HFF-Myc (cell line): ENCODE measurements at regions not wholly inside any gene's neighbourhood (a gene's known extent, or its start where the extent isn't known, plus 50 kb on each side); places are given as distances from the start of the nearest gene placed in this dataset.

Source experiments
- DNase-seq: peaks from one replicate; pipeline ENCODE4 v3.0.0-alpha.2; 2011; ENCODE audit warnings: low read depth; ENCODE audit errors: extremely low read depth
- H3K4me3 ChIP-seq: replicated peaks from 2 replicates; pipeline ENCODE4 v1.5.1; 2011; ENCODE audit warnings: low read depth, mild to moderate bottlenecking, control low read depth, low read length
- TF ChIP-seq, protein P1 (sequence below): IDR thresholded peaks from 2 replicates; pipeline ENCODE4 v1.5.1; 2012; ENCODE audit warnings: mild to moderate bottlenecking, low read depth, low read length, control low read depth; ENCODE audit errors: missing control alignments

DNA sequence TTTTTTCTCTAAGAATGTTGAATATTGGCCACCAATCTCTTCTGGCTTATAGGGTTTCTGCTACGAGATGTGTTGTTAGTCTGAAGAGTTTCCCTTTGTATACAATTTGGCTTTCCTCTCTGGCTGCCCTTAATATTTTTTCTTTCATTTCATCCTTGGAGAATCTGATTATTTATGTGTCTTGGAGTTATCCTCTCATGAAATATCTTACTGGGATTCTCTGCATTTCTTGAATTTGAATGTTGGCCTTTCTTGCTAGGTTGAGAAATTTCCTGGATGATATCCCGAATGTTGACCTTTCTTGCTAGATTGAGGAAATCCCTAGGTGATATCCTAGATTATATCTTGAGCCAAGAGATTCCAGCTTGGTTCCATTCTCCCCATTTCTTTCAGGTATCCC lies 125.6 kb downstream of the SLC5A7 start:
- no peak for DNase-seq
- no peak overlapping the region for H3K4me3 ChIP-seq
- TF ChIP-seq, protein P1, sequence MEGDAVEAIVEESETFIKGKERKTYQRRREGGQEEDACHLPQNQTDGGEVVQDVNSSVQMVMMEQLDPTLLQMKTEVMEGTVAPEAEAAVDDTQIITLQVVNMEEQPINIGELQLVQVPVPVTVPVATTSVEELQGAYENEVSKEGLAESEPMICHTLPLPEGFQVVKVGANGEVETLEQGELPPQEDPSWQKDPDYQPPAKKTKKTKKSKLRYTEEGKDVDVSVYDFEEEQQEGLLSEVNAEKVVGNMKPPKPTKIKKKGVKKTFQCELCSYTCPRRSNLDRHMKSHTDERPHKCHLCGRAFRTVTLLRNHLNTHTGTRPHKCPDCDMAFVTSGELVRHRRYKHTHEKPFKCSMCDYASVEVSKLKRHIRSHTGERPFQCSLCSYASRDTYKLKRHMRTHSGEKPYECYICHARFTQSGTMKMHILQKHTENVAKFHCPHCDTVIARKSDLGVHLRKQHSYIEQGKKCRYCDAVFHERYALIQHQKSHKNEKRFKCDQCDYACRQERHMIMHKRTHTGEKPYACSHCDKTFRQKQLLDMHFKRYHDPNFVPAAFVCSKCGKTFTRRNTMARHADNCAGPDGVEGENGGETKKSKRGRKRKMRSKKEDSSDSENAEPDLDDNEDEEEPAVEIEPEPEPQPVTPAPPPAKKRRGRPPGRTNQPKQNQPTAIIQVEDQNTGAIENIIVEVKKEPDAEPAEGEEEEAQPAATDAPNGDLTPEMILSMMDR = no peak

DNA sequence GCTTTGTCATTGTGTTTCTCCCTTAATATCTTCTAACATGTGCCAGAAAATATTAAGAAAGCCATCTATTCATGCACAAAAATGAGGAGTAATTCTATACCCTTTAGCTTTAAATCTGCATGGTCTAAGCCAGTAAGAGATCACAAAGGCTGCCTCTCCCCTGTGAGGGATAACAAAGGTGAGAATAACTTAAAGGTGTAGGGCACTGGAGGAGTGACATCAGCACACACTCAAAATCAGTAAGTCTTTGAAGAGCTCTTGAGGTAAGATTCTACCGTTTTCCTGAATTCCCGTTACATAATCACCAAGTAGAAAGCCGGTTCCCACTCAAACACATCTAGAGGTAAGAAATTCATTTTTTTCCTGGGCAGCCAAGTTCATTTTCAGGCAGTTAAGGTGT lies 123.9 kb upstream of the SULT1C3 start:
- TF ChIP-seq, protein P1 = no peak
- no peak for DNase-seq
- no peak overlapping the region for H3K4me3 ChIP-seq

DNA sequence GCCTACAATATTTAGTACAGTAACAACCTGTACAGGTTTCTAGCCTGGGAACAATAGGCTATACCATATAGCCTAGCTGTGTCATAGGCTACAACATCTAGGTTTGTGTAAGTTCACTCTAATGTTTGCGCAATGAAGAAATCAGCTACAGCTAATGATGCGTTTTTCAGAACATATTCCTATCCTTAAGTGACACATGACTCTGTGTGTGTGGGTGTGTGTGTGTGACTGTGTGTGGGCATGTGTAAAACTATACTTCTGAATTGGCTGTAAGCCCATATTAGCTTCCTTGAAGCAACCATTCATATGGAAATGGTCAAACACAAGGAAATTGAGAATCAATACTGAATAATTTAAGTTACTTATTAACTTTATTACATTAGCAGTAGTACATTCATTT lies 120.8 kb upstream of the SULT1C3 start:
- no peak for DNase-seq
- H3K4me3 ChIP-seq = no peak overlapping the region
- TF ChIP-seq, protein P1 = no peak

DNA sequence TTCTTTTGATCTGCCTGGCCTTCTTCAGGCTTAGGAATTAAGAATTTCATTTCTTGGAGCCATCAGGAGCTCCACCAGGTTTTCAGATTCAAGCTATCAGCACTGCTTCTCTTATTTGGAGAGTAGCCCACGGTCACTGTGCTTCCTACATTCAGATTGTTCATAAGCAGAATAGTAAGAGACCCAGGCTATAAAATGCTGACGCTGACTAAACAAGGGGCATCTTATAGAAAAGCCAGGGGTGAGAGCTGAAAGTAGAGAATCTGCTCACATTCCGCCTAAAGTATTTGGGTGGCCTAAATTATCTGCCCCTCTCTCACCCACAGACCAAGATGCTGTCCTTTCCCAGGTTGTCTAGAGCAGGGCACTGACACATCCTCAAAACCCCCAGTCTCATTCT lies 120.3 kb upstream of the SULT1C3 start:
- H3K4me3 ChIP-seq = no peak overlapping the region
- TF ChIP-seq, protein P1 = no peak
- no peak for DNase-seq

DNA sequence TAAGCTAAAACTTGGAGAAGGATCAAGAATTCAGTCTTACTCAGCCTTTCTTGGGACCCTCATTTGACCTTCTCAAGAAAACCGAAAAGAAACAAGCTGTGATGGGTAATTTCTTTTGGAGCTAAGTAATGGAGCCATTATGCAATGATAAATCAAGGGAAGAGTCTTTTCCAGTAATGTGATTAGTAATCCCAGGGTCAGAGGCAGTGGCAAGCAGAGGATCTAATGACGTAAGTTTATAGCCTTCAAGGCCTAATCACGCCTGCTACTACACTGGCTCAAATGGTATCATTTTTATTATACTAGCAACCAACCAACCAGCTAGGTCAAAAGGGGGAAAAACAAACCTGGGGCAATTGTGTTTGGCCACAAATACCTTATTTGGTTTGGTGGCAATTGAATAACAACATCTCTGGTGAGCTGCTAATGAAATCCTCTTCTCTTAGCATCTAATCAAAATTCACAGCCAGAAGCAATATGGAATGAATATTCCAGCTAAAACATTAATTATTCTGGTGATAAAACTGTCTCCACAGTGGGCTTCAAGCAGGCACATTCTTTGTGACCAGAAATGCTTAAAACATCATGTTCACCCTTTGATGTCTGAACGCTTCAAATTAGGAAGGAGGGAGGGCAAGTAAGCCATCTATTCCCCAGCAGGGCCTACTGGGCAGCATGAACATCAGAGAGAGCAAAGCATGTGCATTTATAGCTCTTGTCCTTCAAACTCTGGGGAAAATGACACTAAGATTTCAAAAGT lies 114.9 kb upstream of the SULT1C3 start:
- TF ChIP-seq, protein P1 = no peak
- H3K4me3 ChIP-seq = no peak overlapping the region
- DNase-seq = no peak

DNA sequence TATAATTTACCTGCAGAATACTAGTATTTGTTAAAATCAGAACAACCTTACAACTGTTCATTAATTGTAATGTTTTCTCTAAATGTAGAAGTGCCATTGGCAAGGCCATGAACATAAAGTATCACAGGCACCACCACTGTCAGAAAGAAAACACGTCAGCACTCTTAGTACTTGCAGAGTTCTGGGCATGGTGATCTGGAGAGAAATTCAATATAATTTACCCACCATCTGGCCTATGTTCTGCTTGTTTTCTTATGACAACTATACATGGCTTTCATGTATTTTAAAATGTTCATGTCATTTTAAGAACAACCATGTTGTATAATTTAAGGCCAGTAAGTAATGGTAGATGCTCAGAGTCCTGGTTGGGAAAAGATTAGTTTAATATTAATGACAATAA lies 114.2 kb upstream of the SULT1C3 start:
- no peak for DNase-seq
- H3K4me3 ChIP-seq = no peak overlapping the region
- TF ChIP-seq, protein P1 = no peak

DNA sequence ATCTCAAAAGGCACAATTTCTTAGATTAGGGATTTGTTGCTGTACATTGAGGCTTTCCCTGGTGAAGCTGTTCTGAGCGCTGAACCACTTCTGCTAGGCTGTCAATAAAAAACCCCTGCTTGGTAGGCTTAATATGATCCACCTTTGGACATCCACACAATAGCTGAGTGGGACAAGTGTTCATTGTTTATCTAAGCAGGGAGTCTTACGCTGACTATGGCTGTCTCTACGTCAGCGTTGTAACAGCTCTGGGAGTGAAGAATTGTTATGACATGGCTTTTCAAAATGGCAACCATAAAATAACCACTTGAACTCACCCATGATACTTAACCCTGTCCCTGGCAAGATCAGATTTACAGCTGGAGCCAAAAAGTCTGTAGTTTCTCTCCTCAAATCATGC lies 111.5 kb upstream of the SULT1C3 start:
- no peak overlapping the region for H3K4me3 ChIP-seq
- TF ChIP-seq, protein P1 = no peak
- no peak for DNase-seq
